Astrocyte (in vitro differentiated cells and primary cell): ENCODE measurements at regions not wholly inside any gene's neighbourhood (a gene's known extent, or its start where the extent isn't known, plus 50 kb on each side); places are given as distances from the start of the nearest gene placed in this dataset.

Experiments used
- DNase-seq: peaks from one replicate; pipeline ENCODE4 v3.0.0-alpha.2; 2010; ENCODE audit warnings: low read depth
- FAIRE-seq: peaks from 2 replicates; lab custom pipeline; 2011; peaks lifted over from hg19 to GRCh38; lab: Jason Lieb, UNC
- H2AFZ ChIP-seq: 2 replicates; pipeline ENCODE4 v1.6.0; 2012; ENCODE audit warnings: low read depth, low read length, inconsistent platforms
- H3K27ac ChIP-seq: 2 replicates; pipeline ENCODE4 v1.5.1; 2011; ENCODE audit warnings: low read depth, low read length, inconsistent platforms
- H3K27me3 ChIP-seq: 2 replicates; pipeline ENCODE4 v1.6.0; 2011; ENCODE audit warnings: low read length, inconsistent platforms; ENCODE audit not compliant: insufficient read depth
- H3K36me3 ChIP-seq: 2 replicates; pipeline ENCODE4 v1.5.1; 2011; ENCODE audit warnings: low read length, inconsistent platforms; ENCODE audit not compliant: insufficient read depth
- H3K4me1 ChIP-seq: 2 replicates; pipeline ENCODE4 v1.5.1; 2011; ENCODE audit warnings: low read length, inconsistent platforms; ENCODE audit not compliant: insufficient read depth
- H3K4me2 ChIP-seq: 2 replicates; pipeline ENCODE4 v1.6.0; 2012; ENCODE audit warnings: low read length, inconsistent platforms
- H3K4me3 ChIP-seq: 2 replicates; pipeline ENCODE4 v1.5.1; 2011; ENCODE audit warnings: low read depth, mild to moderate bottlenecking, low read length, inconsistent platforms; ENCODE audit not compliant: insufficient read depth
- H3K79me2 ChIP-seq: 2 replicates; pipeline ENCODE4 v1.6.0; 2012; ENCODE audit warnings: mild to moderate bottlenecking, low read length, inconsistent platforms; ENCODE audit not compliant: insufficient read depth
- H3K9ac ChIP-seq: 2 replicates; pipeline ENCODE4 v1.6.0; 2012; ENCODE audit warnings: mild to moderate bottlenecking, low read length, inconsistent platforms
- H3K9me3 ChIP-seq: 2 replicates; pipeline ENCODE4 v1.5.1; 2012; ENCODE audit warnings: low read depth, mild to moderate bottlenecking, low read length, inconsistent platforms; ENCODE audit not compliant: insufficient read depth
- H4K20me1 ChIP-seq: 2 replicates; pipeline ENCODE4 v1.6.0; 2012; ENCODE audit warnings: low read length, inconsistent platforms; ENCODE audit not compliant: insufficient read depth
- H3K27ac Mint-ChIP-seq: one replicate; pipeline ENCODE4 v1.8.0; 2021; ENCODE audit warnings: mild to moderate bottlenecking, mixed read lengths; ENCODE audit not compliant: unreplicated experiment
- H3K27me3 Mint-ChIP-seq: one replicate; pipeline ENCODE4 v1.8.0; 2021; ENCODE audit warnings: low read depth, mixed read lengths; ENCODE audit not compliant: unreplicated experiment
- H3K36me3 Mint-ChIP-seq: one replicate; pipeline ENCODE4 v1.8.0; 2021; ENCODE audit warnings: low read depth, mixed read lengths; ENCODE audit not compliant: unreplicated experiment
- H3K4me1 Mint-ChIP-seq: one replicate; pipeline ENCODE4 v1.8.0; 2021; ENCODE audit warnings: low read depth, mixed read lengths; ENCODE audit not compliant: unreplicated experiment
- H3K4me3 Mint-ChIP-seq: one replicate; pipeline ENCODE4 v1.8.0; 2021; ENCODE audit warnings: mild to moderate bottlenecking, moderate library complexity, mixed read lengths; ENCODE audit not compliant: unreplicated experiment
- H3K9me3 Mint-ChIP-seq: one replicate; pipeline ENCODE4 v1.8.0; 2021; ENCODE audit warnings: mild to moderate bottlenecking, mixed read lengths; ENCODE audit not compliant: unreplicated experiment
- CTCF ChIP-seq: IDR thresholded peaks from 2 replicates; pipeline ENCODE4 v1.5.1; 2011; ENCODE audit warnings: low read depth, mild to moderate bottlenecking, inconsistent platforms, low read length, moderate library complexity; ENCODE audit not compliant: insufficient read depth
- EZH2 ChIP-seq: IDR thresholded peaks from 2 replicates; pipeline ENCODE4 v1.6.1; 2012; ENCODE audit warnings: mild to moderate bottlenecking, low read length, inconsistent platforms; ENCODE audit not compliant: insufficient read depth

DNA sequence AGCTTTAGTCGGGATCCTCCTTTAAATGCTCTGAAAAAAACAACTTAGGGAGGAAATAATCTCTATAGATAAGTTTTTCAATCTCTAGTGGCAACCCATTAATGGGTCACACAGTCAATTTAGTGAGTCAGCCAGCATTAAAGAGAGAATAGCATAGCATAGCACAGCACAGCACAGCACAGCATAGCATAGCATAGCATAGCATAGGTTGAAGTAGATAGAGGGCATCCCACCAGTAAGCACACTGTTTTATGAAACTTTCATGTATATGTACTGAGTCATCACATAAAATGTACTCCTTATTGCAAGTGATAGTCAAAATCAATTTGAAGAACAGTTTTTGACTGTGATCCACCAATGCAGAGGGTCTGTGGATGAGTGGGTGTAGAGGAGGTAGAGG, 522.9 kb downstream of the CCDC171 start:
- no peak overlapping the region for H3K9ac ChIP-seq
- no peak overlapping the region for H3K4me3 ChIP-seq
- no peaks in the 10 kb centered on the region for H3K36me3 ChIP-seq
- H4K20me1 ChIP-seq: no peaks in the 10 kb centered on the region
- Mint-ChIP-seq H3K36me3 (no peaks in the 10 kb centered on the region), H3K27me3 (no peaks in the 10 kb centered on the region), H3K9me3 (no peaks in the 10 kb centered on the region), H3K4me3 (no peak overlapping the region), H3K27ac (no peak overlapping the region), H3K4me1 (peaks cover 19% of the 10 kb centered on the region)
- H3K4me2 ChIP-seq: no peak overlapping the region
- H3K9me3 ChIP-seq: no peaks in the 10 kb centered on the region
- H3K4me1 ChIP-seq: peaks cover 5% of the 10 kb centered on the region
- H2AFZ ChIP-seq: no peak overlapping the region
- TF ChIP-seq CTCF: no peak
- TF ChIP-seq EZH2: no peak
- H3K79me2 ChIP-seq: no peaks in the 10 kb centered on the region
- DNase-seq (no peak), FAIRE-seq (no peak)
- no peaks in the 10 kb centered on the region for H3K27me3 ChIP-seq
- no peak overlapping the region for H3K27ac ChIP-seq

DNA sequence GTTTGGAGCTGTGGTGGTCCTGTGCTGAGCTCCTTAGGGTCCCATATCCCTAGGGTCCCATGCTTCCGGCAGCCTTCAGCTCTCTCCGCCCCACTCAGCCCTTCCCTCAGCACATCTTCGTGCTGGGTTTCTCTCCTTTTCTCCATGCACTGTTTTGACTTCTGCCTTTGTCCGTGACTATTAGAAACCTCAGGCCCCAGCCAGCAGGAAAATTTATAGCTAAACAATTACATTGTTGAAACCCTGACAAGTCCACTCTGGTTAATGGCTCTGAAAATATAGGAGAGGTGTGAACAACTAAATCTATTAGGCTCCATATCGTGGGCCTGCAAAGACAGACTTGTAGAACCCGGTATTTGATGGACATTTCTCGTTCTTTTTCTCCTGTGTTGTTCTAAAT, 523.7 kb downstream of the CCDC171 start:
- Histone ChIP-seq H3K4me1 (peaks cover 5% of the 10 kb centered on the region), H3K36me3 (no peaks in the 10 kb centered on the region), H3K9me3 (no peaks in the 10 kb centered on the region), H3K4me3 (no peak overlapping the region), H4K20me1 (no peaks in the 10 kb centered on the region), H3K27me3 (no peaks in the 10 kb centered on the region), H2AFZ (no peak overlapping the region), H3K79me2 (no peaks in the 10 kb centered on the region), H3K9ac (no peak overlapping the region), H3K4me2 (no peak overlapping the region), H3K27ac (no peak overlapping the region)
- Mint-ChIP-seq H3K4me1 (peaks cover 11% of the 10 kb centered on the region), H3K9me3 (no peaks in the 10 kb centered on the region), H3K4me3 (no peak overlapping the region), H3K27me3 (peaks cover 2% of the 10 kb centered on the region), H3K36me3 (no peaks in the 10 kb centered on the region), H3K27ac (no peak overlapping the region)
- no peak for TF ChIP-seq EZH2
- TF ChIP-seq CTCF: no peak
- FAIRE-seq (no peak), DNase-seq (no peak)

GRCh38 chr9:16082796-16083195, 530.0 kb downstream of the CCDC171 start:
- no peak overlapping the region for H3K4me3 Mint-ChIP-seq
- Histone ChIP-seq H3K36me3 (no peaks in the 10 kb centered on the region), H3K27ac (no peak overlapping the region), H3K4me3 (no peak overlapping the region), H3K4me2 (no peak overlapping the region), H3K4me1 (no peaks in the 10 kb centered on the region), H3K27me3 (no peaks in the 10 kb centered on the region), H2AFZ (no peak overlapping the region), H3K9me3 (no peaks in the 10 kb centered on the region), H3K9ac (no peak overlapping the region), H4K20me1 (no peaks in the 10 kb centered on the region), H3K79me2 (no peaks in the 10 kb centered on the region)
- peaks cover 2% of the 10 kb centered on the region for H3K27me3 Mint-ChIP-seq
- H3K36me3 Mint-ChIP-seq: peaks cover 2% of the 10 kb centered on the region
- peaks cover 6% of the 10 kb centered on the region for H3K9me3 Mint-ChIP-seq
- TF ChIP-seq EZH2 (no peak), CTCF (no peak)
- H3K27ac Mint-ChIP-seq: no peak overlapping the region
- DNase-seq: no peak
- no peaks in the 10 kb centered on the region for H3K4me1 Mint-ChIP-seq
- no peak for FAIRE-seq
